Bronchial epithelial cell (primary cell): ENCODE measurements at regions not wholly inside any gene's neighbourhood (a gene's known extent, or its start where the extent isn't known, plus 50 kb on each side); places are given as distances from the start of the nearest gene placed in this dataset.
"Not testable (repeated sequence)": the region's sequence is repeated elsewhere in the genome, so short reads cannot be mapped to it uniquely, and the experiment has no call there.

ENCODE experiments used
- DNase-seq: peaks from one replicate; pipeline ENCODE4 v3.0.0-alpha.2; 2010; ENCODE audit warnings: low read depth
- FAIRE-seq: peaks from 2 replicates; lab custom pipeline; 2011; peaks lifted over from hg19 to GRCh38; lab: Jason Lieb, UNC
- H3K27me3 ChIP-seq: 2 replicates; pipeline ENCODE4 v1.5.1; 2011; ENCODE audit warnings: low read length; ENCODE audit not compliant: control insufficient read depth, insufficient read depth
- H3K36me3 ChIP-seq: 2 replicates; pipeline ENCODE4 v1.5.1; 2011; ENCODE audit warnings: low read length; ENCODE audit not compliant: control insufficient read depth, insufficient read depth
- H3K4me3 ChIP-seq: 2 replicates; pipeline ENCODE4 v1.5.1; 2011; ENCODE audit warnings: mild to moderate bottlenecking, low read depth, low read length, control low read depth
- TF ChIP-seq, protein P1 (sequence below): IDR thresholded peaks from 2 replicates; pipeline ENCODE4 v1.5.1; 2011; ENCODE audit warnings: mild to moderate bottlenecking, moderate library complexity, low read length, control low read depth, inconsistent platforms; ENCODE audit not compliant: insufficient read depth, severe bottlenecking

DNA sequence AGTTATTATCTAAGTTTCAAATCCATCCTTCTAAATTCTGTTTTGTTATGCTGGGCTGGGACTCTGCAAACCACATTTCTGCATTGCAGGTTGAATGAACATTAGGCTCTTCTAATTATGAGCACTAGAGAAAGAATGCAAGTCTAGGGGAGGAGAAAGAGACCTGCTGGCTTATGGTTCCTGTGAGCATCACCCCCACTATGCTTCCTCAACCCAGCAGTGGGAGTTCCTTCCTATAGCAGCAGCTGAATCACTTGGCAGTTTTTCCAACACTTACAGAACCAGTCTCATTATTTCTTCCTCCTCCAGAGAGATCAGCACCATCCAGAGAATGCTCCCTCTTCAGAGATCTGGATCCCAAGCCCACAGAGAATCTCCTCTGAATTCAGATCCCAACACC is 297.7 kb upstream of the CLEC14A start:
- Histone ChIP-seq H3K36me3 (no peaks in the 10 kb centered on the region), H3K4me3 (no peak overlapping the region), H3K27me3 (no peaks in the 10 kb centered on the region)
- TF ChIP-seq, protein P1, sequence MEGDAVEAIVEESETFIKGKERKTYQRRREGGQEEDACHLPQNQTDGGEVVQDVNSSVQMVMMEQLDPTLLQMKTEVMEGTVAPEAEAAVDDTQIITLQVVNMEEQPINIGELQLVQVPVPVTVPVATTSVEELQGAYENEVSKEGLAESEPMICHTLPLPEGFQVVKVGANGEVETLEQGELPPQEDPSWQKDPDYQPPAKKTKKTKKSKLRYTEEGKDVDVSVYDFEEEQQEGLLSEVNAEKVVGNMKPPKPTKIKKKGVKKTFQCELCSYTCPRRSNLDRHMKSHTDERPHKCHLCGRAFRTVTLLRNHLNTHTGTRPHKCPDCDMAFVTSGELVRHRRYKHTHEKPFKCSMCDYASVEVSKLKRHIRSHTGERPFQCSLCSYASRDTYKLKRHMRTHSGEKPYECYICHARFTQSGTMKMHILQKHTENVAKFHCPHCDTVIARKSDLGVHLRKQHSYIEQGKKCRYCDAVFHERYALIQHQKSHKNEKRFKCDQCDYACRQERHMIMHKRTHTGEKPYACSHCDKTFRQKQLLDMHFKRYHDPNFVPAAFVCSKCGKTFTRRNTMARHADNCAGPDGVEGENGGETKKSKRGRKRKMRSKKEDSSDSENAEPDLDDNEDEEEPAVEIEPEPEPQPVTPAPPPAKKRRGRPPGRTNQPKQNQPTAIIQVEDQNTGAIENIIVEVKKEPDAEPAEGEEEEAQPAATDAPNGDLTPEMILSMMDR = no peak
- DNase-seq (no peak), FAIRE-seq (no peak)

DNA sequence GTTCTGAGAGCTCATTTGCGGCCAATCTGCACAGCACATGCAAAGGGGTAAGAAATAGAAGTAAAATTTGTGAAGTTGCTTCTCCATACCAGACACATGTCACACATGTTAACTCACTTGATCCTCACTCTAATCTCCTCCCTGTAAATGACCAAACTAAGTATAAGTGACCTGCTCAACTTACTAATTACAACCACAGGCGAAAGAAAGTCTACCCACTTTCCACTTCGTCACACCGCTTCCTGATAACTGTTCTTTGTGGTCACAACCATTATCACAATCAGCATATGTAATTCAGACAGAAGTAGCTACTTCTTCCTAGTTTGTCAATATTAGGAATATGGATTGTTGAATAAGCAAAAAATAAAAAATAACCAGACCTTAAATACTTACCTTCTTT is 293.7 kb upstream of the CLEC14A start:
- TF ChIP-seq, protein P1 = no peak
- DNase-seq (no peak), FAIRE-seq (no peak)
- no peaks in the 10 kb centered on the region for H3K36me3 ChIP-seq
- no peaks in the 10 kb centered on the region for H3K27me3 ChIP-seq
- no peak overlapping the region for H3K4me3 ChIP-seq

DNA sequence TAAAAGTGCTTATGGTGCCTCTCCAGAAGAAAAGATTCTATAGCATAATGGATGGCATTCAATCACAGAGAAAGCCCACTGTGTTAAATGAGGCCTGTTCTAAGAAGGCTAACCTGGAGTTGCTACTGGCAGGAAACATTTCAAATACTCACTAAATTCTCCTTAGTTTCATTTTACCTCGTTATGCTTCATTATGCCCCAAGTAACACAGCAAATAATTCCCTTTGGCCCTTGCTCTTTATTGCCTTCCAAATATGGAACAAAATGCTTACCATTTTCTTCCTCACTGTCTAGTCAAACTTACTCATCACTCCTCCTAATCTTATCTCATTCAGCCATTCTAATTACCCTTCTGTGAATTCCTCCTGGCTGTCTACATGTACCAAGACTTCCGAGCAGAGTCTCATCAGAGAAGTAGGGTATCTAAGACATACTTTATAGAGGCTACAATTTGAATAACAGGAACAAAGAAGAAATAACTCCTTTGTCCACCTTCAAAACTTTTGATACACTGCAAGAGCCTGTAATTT is 292.1 kb upstream of the CLEC14A start:
- Histone ChIP-seq H3K36me3 (no peaks in the 10 kb centered on the region), H3K4me3 (no peak overlapping the region), H3K27me3 (no peaks in the 10 kb centered on the region)
- FAIRE-seq = no peak
- TF ChIP-seq, protein P1 = no peak
- no peak for DNase-seq

DNA sequence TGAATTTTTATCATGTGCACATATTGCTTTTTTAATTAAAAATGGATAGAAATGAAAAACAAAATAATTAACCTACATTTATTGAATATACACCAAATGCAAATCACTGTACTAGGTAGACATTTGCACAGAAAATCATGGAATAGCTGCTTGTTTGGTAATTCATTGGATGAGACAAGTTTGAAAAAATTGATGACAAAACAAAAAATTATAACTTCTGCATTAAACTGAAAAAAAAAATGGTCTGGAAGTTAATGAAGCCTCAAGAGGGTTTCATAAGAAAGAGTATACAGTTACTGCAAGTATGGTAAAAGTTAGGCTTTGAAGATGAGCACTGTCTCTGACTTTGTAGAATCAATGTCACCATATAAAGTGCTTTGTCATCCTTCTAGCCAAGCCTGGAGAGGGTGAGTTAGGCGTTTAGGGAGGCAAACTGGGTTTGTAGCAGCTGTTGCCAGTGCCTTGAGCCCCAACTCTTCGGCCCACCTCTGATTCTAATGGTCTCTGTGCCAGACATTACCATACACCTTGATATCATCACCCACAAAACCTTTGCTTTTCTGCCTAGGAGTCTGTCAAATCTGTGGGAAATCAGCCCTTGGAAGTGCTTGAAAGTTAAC is 291.1 kb upstream of the CLEC14A start:
- no peaks in the 10 kb centered on the region for H3K36me3 ChIP-seq
- DNase-seq (no peak), FAIRE-seq (no peak)
- H3K27me3 ChIP-seq = no peaks in the 10 kb centered on the region
- TF ChIP-seq, protein P1 = no peak
- no peak overlapping the region for H3K4me3 ChIP-seq

DNA sequence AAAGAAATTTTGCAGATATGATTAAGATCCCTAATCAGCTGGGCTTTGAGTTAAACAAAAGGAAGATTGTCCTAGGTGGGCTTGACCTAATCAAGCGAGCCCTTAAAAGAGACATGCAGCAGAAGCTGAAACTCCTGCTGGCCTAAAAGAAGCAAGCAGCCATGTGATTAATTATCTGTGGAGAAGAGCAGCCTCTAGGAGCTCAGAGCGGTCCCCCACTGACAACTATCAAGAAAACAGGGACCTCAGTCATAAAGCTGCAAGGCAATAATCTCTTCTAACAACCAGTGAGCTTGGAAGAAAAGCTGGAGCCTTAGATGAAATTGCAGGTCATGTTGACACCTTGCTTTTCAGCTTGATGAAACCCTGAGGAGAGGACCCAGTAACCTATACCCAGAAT is 288.9 kb upstream of the CLEC14A start:
- Histone ChIP-seq H3K36me3 (no peaks in the 10 kb centered on the region), H3K4me3 (no peak overlapping the region), H3K27me3 (no peaks in the 10 kb centered on the region)
- FAIRE-seq (no peak), DNase-seq (no peak)
- TF ChIP-seq, protein P1 = no peak

DNA sequence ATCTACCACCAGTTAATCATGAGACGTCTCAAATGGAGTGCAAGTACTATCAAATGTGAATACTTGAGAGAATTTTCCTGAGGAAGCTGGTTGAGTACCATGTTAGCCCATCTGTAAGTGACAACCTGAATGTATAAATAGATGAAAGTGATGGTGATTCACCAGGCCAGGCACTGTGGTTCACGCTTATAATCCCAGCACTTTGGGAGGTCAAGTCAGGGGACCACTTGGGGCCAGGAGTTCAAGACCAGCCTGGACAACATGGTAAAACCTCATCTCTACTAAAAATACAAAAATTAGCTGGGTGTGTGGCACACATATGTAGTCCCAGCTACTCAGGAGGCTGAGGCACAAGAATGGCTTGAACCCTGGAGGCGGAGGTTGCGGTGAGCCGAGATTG is 288.0 kb upstream of the CLEC14A start:
- not testable (repeated sequence) for H3K4me3 ChIP-seq, H3K36me3 ChIP-seq, DNase-seq, H3K27me3 ChIP-seq, FAIRE-seq

DNA sequence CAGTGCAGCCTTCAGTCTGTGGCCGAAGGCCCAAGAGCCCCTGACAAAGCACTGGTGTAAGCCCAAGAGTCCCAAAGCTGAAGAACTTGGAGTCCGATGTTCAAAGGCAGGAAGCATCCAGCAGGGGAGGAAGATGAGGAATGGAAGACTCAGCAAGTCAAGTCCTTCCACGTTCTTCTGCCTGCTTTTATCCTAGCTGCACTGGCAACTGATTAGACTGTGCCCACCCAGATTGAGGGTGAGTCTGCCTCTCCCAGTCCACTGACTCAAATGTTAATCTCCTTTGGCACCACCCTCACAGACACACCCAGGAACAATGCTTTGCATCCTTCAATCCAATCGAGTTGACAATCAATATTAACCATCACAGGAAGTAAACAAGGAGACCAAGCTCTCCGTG is 282.2 kb upstream of the CLEC14A start:
- DNase-seq, H3K27me3 ChIP-seq, H3K36me3 ChIP-seq, H3K4me3 ChIP-seq, FAIRE-seq: not testable (repeated sequence)
